ENCODE measurements at regions not wholly inside any gene's neighbourhood (a gene's known extent, or its start where the extent isn't known, plus 50 kb on each side); places are given as distances from the start of the nearest gene placed in this dataset.

GRCh38 chr18:46374850-46375249 lies 270.7 kb downstream of the HAUS1 start:
- TF ChIP-seq CTCF (IDR thresholded peaks at IDR 0.05; ENCODE audit: low read depth, low read length, poor library complexity, severe bottlenecking) (no peak), EZH2phosphoT487 (IDR thresholded peaks at IDR 0.05; ENCODE audit: borderline replicate concordance, low read length) (no peak)

Data from DOHH2 (cell line).